NCI-H1417 (cell line): ENCODE measurements at regions not wholly inside any gene's neighbourhood (a gene's known extent, or its start where the extent isn't known, plus 50 kb on each side); places are given as distances from the start of the nearest gene placed in this dataset.
"Not testable (repeated sequence)": the region's sequence is repeated elsewhere in the genome, so short reads cannot be mapped to it uniquely, and the experiment has no call there.

Source experiments
- DNase-seq, 3 experiments: peaks; one replicate each; lab custom pipeline; 2025; lab: John Stamatoyannopoulos, UW

GRCh38 chr9:108281696-108282095, 574.1 kb downstream of the ACTL7B start:
- DNase-seq, result no peak

DNA sequence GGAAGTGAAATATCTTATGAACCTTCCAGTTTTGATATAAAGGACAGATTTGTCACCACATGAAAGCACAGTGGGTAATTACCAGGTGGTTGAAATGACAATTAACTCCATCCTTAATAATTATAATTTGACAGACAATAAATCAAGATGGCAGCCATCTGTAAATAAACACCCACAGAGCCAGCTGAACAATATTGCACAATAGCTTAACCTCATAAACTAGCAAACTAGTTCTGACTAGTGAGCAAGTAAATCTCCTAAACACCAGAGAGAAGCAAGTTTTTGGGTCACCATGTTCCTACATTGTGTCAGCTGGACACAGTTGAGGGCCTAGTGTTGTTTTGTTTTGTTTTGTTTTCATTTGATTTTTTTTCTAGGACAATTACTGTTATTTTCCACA, 577.4 kb downstream of the ACTL7B start:
- peak in 2 of 3 experiments; percentile 63 to 97 for DNase-seq

- no peak for DNase-seq
Measured at GRCh38 chr9:108277216-108277615, 578.6 kb downstream of the ACTL7B start.

DNA sequence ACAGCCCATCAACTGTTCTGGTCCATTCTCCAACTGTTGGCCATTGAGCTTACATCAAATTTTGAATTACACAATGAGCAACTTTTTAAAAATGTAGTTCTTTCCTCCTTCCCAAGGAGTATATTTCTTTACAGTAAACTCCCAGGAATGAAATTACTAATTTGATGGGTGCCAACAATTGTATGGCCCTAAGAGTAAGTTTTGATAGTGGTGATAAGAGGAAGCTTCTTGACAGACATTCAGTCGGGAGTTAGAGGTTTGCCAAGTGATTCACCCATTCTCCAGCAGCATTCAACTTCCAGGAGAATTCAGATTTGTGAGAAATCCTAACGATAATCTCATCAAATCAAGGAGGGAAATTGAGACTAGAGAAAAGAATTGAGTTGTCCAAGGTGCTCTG, 579.9 kb downstream of the ACTL7B start:
- DNase-seq, result no peak

DNA sequence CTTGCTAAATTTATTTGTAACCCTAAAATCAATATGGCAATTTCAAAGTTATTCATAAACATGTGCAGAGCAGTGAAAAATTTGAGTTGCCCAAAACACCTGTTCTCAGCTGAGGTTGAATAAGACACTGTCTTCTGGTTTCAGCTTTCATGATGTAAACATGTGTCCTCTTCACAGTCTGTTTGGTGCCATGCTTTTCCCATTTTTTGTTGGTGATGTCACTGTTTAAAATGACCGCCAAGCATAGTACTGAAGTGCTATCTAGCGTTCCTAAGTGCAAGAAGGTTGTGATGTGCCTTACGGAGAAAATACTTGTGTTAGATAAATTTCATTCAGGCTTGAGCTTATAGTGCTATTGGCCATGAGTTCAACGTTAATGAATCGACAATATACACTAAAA, 580.8 kb downstream of the ACTL7B start:
- DNase-seq, result no peak

DNA sequence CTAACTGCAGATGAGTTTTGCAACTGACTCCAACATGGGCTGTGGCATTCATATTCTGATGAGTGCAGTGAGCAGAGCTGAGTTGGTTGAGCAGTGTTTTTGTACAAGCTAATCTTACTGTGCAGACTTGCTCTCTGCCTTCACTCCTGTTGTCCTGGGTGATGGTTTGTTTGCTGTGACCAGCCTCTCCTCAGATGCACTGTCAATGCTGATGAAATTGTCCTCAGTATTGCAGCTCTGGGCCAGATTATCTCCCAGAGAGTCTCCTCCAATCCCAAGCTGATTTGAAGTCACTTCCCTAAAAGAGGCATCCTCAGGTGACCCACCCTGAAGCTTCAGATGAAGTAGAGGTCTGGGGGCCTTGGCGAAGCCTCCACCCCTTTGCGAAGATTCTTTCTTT, 581.8 kb downstream of the ACTL7B start:
- peak in 1 of 3 experiments; percentile 18 for DNase-seq

DNA sequence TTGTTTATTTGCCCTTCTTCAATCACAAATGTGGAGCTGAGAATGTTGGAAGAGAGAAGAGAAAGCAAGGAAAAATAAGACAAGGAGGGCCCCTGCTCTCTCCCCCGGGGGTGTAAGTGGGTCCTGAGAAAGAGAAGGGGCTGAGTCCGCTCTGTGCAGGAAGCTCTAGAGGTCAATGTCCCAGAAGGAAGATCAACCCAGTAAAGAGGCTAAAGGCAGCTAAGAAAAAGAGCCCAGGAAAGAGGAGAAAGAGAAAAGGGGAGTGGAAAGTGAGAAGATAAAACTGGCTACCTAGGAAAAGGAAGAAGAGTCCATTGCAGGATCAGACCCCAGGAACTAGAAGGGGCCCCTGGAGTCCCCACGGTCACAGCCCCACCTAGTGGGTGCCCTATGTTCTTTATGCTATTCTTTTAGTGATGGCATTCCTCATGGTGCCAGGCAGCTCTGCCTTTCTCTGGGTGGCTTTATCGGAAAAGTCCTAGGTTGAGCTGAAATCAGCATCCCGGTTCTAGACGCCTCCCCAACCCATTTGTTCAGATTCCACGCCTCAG, 583.4 kb downstream of the ACTL7B start:
- peak; percentile 7 to 94 (median 86) for DNase-seq

- peak; percentile 48 to 100 (median 93) for DNase-seq
Measured at GRCh38 chr9:108271646-108272348, 584.0 kb downstream of the ACTL7B start.

DNA sequence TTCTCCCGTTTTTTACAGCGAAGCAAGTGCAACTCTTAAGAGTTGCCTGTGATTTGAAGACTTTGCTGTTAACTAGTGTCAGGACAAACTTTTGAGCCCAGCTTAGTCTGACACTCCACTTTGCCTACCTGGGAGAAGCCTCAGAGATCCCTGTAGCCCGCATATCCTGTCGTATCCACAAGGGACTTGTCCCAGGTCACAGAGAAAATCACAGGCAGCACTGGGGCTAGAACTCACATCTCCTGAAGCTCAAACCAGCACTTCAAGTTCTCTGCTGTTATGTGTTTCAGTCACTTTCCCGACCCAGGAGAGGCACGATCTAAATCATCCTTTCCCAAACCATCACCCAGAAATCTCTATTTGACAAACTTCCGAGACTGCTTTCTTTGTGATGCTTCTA, 584.5 kb downstream of the ACTL7B start:
- peak in 1 of 3 experiments; percentile 59 for DNase-seq

- DNase-seq, result peak in 1 of 3 experiments; percentile 32
Measured at GRCh38 chr9:108270561-108270960, 585.2 kb downstream of the ACTL7B start.

DNA sequence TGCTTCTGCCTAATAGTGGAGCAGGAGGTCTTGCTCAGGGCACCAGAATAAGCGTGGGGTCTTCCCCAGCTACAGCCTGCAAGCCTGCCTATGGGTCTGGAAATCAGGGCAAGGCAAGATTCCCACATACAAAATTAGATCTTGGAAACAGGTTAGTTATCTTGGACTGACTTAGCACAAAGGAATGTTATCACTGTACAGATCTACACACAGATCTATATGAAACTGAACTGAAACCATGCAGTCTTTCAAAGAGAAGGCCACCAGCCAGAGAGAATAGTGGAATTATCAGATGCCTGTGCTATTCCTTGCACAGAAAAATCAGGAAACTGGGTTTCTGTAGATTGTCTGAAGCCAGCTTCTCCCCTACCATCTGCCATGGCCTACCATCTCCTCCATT, 585.7 kb downstream of the ACTL7B start:
- DNase-seq, result no peak

DNA sequence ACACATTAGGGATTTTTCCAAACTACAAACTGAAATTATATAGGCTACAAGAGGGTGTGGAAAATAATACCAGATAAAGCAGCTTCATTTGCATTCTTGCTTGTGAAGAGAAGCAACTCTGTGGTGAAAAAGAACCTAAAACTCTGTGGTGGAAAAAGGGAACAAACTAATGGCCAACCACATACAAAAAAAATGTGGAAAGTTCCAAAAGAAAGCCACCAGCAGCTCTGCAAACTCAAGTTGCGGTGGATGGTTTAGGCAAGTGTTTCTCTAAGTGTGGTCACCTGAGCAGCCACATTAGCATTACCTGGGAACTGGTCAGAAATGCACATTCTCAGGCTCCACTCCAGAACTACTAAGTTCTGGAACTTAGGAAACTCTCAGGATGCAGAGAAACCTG, 586.4 kb downstream of the ACTL7B start:
- DNase-seq, result no peak

GRCh38 chr9:108265065-108265464, 590.7 kb downstream of the ACTL7B start:
- no peak for DNase-seq

GRCh38 chr9:108264093-108264492, 591.7 kb downstream of the ACTL7B start:
- no peak for DNase-seq

DNA sequence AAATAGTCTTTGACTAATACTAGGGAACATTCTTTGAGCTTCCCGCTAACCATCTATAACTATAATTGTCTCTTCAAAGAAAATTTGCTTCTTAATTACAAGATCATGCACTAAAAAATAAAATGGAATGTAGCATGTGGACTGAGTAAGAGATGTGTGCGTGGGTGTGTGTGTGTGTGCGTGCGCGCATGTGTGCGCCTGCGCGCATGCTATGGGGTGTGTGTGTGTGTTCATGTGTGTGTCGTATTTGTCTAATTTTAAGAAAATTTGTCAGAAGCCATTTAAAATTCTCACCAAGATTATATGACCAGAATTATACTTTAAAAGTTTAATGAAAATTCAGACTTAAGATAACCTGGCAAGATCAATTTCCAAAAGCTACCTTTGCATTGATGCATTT, 593.0 kb downstream of the ACTL7B start:
- no peak for DNase-seq

DNA sequence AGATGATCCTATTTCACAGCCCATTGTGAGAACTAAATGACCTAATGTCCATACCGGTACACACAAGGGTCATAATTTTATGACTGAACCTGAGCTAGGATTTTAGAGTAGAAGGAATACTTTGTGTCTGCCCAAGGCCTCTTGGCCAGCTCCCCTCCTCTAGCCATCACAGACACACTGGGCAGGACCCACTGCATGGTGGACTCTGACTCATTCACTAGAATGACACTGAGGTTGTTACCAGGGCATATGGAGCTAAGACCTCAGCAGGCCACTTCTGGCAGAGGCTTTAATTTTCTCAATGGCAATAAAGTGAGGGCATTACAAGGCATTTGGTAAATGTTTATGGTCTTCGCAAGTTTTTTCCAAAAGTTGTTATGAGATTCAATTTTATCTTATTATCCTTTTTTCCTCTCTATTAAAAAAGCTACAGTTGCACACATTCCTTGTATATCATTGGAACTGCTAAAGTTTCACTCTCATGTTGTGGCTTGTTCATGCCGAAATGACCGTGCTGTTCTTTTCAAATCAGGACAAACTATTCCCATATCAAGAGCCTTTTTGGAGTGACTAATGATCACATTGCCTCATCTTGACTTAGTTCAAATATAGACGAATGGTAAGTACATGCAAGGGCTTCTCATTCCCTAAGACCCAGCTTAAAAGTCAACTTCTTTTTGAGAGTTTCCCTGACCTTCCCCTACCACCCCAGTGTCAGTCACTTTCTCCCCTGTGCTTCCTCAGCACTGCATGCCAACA, 595.7 kb downstream of the ACTL7B start:
- DNase-seq, result no peak

DNA sequence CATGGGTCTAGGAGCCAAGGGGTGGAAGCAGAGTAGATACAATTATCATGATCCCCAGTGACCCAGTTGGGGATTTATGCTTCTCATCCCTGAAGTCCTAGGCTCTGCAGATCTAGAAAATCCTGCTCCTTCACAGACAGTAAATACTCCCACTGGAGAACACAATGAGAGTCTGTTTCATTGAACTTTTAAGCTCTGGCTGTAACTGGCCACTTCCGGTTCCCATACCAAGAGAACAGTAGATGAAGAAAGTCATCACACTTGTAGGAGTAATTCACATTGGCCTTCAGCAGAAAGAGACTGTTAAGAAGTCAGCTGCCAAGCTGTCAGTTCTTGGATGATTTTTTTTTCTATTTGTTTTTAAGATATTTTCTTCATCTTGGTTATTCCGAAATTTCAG, 597.1 kb downstream of the ACTL7B start:
- DNase-seq, result no peak

DNA sequence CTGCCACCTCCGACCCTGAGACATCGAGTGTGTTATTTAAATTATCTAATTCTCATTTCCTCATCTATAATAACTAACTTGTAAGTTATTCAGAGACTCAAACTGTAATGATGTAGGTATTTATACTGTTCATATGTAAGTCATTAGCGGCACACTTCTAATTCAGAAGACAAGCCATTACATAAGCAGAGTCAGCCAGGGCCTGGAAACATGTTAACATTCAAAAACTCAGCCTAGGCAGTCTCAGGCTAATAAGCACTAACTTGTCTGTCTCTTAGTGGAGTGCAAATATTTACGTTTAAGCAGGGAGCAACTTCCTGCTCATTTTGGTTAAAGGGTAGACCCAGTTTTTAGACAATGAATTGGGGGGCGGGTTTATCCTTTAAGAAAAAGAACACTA, 598.4 kb downstream of the ACTL7B start:
- peak in 2 of 3 experiments; percentile 10 to 66 for DNase-seq

DNA sequence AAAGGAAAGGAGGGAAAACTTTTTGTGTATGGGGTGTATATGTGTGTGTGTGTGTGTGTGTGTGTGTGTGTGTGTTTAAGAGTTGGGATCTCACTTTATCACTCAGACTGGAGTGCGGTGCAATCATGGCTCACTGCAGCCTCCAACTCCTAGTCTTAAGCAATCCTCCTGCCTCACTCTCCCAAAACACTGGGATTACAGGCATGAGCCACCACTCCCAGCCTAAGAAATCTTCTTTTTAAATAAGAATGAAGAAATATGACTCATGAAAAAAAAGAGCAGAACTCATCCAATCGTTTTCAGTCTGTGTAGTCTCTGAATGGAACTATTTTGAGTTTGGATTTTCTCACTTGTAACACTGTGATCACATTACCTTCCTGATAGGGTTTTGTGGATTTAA, 601.5 kb downstream of the ACTL7B start:
- DNase-seq, result no peak

- not testable (repeated sequence) for DNase-seq
Measured at GRCh38 chr9:108247391-108247790, 608.4 kb downstream of the ACTL7B start.

DNA sequence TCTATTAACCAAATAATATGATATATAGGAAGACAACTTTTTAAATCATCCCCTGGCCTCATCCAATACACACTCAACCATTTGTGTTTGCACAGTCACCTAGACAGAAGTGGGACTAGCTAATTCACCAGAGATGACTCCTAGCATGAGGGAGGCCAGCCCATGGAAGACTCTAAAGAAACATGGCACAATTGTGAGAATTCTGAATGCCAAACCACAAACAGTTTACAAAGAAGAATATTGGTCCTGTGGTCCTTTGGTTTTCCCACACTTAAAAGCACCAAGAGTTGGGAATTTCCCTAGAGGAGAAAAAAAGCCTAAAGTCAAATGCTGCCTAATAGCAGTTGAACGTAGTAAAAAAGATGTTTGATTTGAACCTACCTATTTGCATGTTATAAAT, 609.9 kb downstream of the ACTL7B start:
- no peak for DNase-seq

DNA sequence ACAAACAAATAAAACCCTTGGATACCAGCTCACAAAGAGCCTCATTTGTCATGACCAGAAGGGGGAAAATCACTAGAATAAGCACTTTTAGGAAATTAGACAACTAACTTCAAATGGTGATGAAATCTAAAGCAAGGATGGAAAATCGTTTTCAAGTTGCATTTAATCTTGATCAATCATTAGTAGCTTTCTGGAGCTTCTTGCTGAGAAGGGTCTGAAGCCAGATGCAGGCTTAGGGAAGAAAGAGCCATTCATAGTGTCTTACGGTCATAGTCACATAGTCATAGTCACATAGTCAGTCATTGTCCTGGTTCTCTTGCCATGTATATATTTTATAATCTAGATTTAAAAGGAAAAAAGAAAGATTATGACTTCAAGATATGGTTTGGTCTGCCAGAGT, 610.5 kb downstream of the ACTL7B start:
- no peak for DNase-seq

DNA sequence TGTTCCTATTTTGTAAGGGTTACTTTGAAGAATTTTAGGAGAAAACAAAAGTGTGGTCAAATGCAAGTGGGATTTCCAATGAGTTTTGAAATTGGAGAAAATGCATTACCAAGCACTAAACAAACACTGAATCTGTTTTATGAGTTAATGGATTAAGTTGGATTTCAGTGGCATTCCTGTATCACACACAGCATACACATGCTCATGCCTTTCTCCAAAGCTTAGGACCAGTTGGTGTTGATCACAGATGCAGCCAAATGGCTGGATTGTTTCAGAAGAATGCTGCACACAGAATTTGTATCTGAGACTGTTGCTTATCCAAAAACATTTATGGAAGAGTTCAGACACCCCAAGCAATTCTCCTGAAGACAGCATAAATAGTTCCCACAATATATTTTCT, 611.1 kb downstream of the ACTL7B start:
- DNase-seq, result no peak
